Inferior parietal cortex (tissue), 1 donor: ENCODE measurements at regions not wholly inside any gene's neighbourhood (a gene's known extent, or its start where the extent isn't known, plus 50 kb on each side); places are given as distances from the start of the nearest gene placed in this dataset.

Source experiments
- DNase-seq: peaks from one replicate; pipeline ENCODE4 v3.0.0-alpha.2; 2016; ENCODE audit errors: extremely low spot score

GRCh38 chr3:102599819-102600576 lies 165.2 kb downstream of the ZPLD1 start:
- no peak for DNase-seq

- no peak for DNase-seq
Measured at GRCh38 chr3:102605153-102605552, 170.3 kb downstream of the ZPLD1 start.

- no peak for DNase-seq
Measured at GRCh38 chr3:102608875-102609274, 174.1 kb downstream of the ZPLD1 start.

GRCh38 chr3:102614021-102614569 lies 179.3 kb downstream of the ZPLD1 start:
- DNase-seq, result no peak

GRCh38 chr3:102614585-102614984 lies 179.8 kb downstream of the ZPLD1 start:
- DNase-seq, result no peak

GRCh38 chr3:102617381-102617780 lies 182.6 kb downstream of the ZPLD1 start:
- no peak for DNase-seq

GRCh38 chr3:102619361-102619760 lies 184.5 kb downstream of the ZPLD1 start:
- DNase-seq, result no peak

GRCh38 chr3:102629943-102630342 lies 195.1 kb downstream of the ZPLD1 start:
- DNase-seq, result no peak

GRCh38 chr3:102630531-102630930 lies 195.7 kb downstream of the ZPLD1 start:
- no peak for DNase-seq

GRCh38 chr3:102643546-102643945 lies 208.7 kb downstream of the ZPLD1 start:
- no peak for DNase-seq

- DNase-seq, result no peak
Measured at GRCh38 chr3:102646557-102646956, 211.7 kb downstream of the ZPLD1 start.

- no peak for DNase-seq
Measured at GRCh38 chr3:102660653-102661052, 225.8 kb downstream of the ZPLD1 start.

GRCh38 chr3:102661707-102662497 lies 227.1 kb downstream of the ZPLD1 start:
- no peak for DNase-seq

- no peak for DNase-seq
Measured at GRCh38 chr3:102662498-102662772, 227.6 kb downstream of the ZPLD1 start.

- DNase-seq, result no peak
Measured at GRCh38 chr3:102664126-102664525, 229.3 kb downstream of the ZPLD1 start.

GRCh38 chr3:102665183-102665582 lies 230.4 kb downstream of the ZPLD1 start:
- no peak for DNase-seq

- DNase-seq, result no peak
Measured at GRCh38 chr3:102668247-102668646, 233.4 kb downstream of the ZPLD1 start.

- no peak for DNase-seq
Measured at GRCh38 chr3:102670986-102671385, 236.2 kb downstream of the ZPLD1 start.

- DNase-seq, result no peak
Measured at GRCh38 chr3:102672305-102672704, 237.5 kb downstream of the ZPLD1 start.

- peak; percentile 73 for DNase-seq
Measured at GRCh38 chr3:102673271-102674115, 238.7 kb downstream of the ZPLD1 start.

- DNase-seq, result no peak
Measured at GRCh38 chr3:102674284-102674683, 239.5 kb downstream of the ZPLD1 start.

GRCh38 chr3:102676424-102676823 lies 241.6 kb downstream of the ZPLD1 start:
- no peak for DNase-seq
